DND-41 (cell line): ENCODE measurements at regions not wholly inside any gene's neighbourhood (a gene's known extent, or its start where the extent isn't known, plus 50 kb on each side); places are given as distances from the start of the nearest gene placed in this dataset.

ENCODE experiments used
- ATAC-seq: fragments of 200-7000 bp; cut with Tn5 transposase; 3 replicates; pipeline ENCODE4 v1.9.1; 2021; ENCODE audit warnings: low read depth; ENCODE audit not compliant: insufficient read depth
- DNase-seq: peaks from one replicate; pipeline ENCODE4 v3.0.0-alpha.2; 2020
- H2AFZ ChIP-seq: 2 replicates; pipeline ENCODE4 v1.6.0; 2012; ENCODE audit warnings: low read depth, low read length
- H3K27ac ChIP-seq: 2 replicates; pipeline ENCODE4 v1.5.1; 2012; ENCODE audit warnings: low read length, inconsistent platforms
- H3K27me3 ChIP-seq: fragments of 200-600 bp; sonication (generic); 2 replicates; pipeline ENCODE4 v1.6.0; 2012; ENCODE audit warnings: low read length, mild to moderate bottlenecking, inconsistent platforms; ENCODE audit not compliant: insufficient read depth, poor library complexity
- H3K36me3 ChIP-seq: 2 replicates; pipeline ENCODE4 v1.5.1; 2012; ENCODE audit warnings: low read length, inconsistent platforms; ENCODE audit not compliant: insufficient read depth
- H3K4me1 ChIP-seq: 2 replicates; pipeline ENCODE4 v1.5.1; 2012; ENCODE audit warnings: mild to moderate bottlenecking, low read length; ENCODE audit not compliant: insufficient read depth
- H3K4me2 ChIP-seq: 2 replicates; pipeline ENCODE4 v1.6.0; 2012; ENCODE audit warnings: mild to moderate bottlenecking, moderate library complexity, low read length, inconsistent platforms; ENCODE audit not compliant: insufficient read depth
- H3K4me3 ChIP-seq, 2 experiments: fragments of 200-600 bp in 1 of 2; shearing (Covaris generic) in 1 of 2; 2 replicates each; pipeline ENCODE4 v1.5.1; 2012 to 2016; ENCODE audit warnings: inconsistent platforms in 2 of 2, low read length in 2 of 2, mild to moderate bottlenecking in 2 of 2, low read depth in 1 of 2, moderate library complexity in 1 of 2
- H3K79me2 ChIP-seq: 2 replicates; pipeline ENCODE4 v1.6.0; 2012; ENCODE audit warnings: low read length, inconsistent platforms; ENCODE audit not compliant: insufficient read depth
- H3K9ac ChIP-seq: 2 replicates; pipeline ENCODE4 v1.6.0; 2012; ENCODE audit warnings: low read depth, mild to moderate bottlenecking, inconsistent platforms, low read length, moderate library complexity
- H3K9me3 ChIP-seq: 2 replicates; pipeline ENCODE4 v1.5.1; 2012; ENCODE audit warnings: low read length, moderate library complexity, mild to moderate bottlenecking, inconsistent platforms; ENCODE audit not compliant: insufficient read depth, severe bottlenecking
- H4K20me1 ChIP-seq: 2 replicates; pipeline ENCODE4 v1.6.0; 2012; ENCODE audit warnings: low read length; ENCODE audit not compliant: insufficient read depth
- EZH2 ChIP-seq: IDR thresholded peaks from 3 replicates; pipeline ENCODE4 v1.6.1; 2012; ENCODE audit warnings: borderline replicate concordance, low read depth, mild to moderate bottlenecking, moderate library complexity, low read length, inconsistent platforms; ENCODE audit not compliant: severe bottlenecking
- TF ChIP-seq, protein P1 (sequence below): IDR thresholded peaks from 2 replicates; pipeline ENCODE4 v1.5.1; 2012; ENCODE audit warnings: borderline replicate concordance, low read length, moderate library complexity, mild to moderate bottlenecking; ENCODE audit not compliant: poor library complexity, severe bottlenecking; ENCODE audit errors: extremely low read depth

DNA sequence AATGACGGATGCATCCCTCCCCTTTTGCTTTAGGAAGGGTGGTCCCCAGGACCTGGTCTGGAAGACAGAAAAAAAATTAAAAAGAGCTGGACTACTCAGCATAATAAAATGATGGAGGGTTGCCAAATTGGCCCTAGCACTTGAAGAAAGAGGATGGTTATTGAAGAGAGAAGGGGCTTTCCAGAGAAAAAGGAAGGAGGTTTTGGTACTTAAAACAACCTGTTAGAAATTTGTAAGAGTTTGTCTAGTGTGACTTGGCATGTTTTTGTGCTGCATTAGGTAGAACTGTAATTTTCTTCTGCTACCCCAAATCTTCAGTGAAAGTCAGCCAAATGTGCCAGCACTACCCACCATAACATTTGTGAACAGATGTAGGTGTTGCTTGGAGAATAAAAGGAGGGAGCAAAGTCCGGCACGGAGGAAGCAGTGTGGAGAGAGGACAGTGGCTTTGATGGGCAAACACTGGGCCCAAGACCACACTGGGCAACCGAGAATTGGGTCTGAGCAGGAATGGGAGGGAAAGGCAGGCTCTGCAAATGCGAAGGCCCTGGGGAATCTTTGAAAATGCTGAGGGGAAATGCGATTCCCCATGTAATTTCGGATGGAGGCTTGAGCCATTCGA, 160.9 kb downstream of the QRSL1 start:
- no peak overlapping the region for H3K9ac ChIP-seq
- ATAC-seq = no peak
- no peak overlapping the region for H3K27ac ChIP-seq
- H3K4me3 ChIP-seq = no peak overlapping the region
- no peaks in the 10 kb centered on the region for H3K36me3 ChIP-seq
- no peak overlapping the region for H2AFZ ChIP-seq
- no peak overlapping the region for H3K4me2 ChIP-seq
- TF ChIP-seq, protein P1, sequence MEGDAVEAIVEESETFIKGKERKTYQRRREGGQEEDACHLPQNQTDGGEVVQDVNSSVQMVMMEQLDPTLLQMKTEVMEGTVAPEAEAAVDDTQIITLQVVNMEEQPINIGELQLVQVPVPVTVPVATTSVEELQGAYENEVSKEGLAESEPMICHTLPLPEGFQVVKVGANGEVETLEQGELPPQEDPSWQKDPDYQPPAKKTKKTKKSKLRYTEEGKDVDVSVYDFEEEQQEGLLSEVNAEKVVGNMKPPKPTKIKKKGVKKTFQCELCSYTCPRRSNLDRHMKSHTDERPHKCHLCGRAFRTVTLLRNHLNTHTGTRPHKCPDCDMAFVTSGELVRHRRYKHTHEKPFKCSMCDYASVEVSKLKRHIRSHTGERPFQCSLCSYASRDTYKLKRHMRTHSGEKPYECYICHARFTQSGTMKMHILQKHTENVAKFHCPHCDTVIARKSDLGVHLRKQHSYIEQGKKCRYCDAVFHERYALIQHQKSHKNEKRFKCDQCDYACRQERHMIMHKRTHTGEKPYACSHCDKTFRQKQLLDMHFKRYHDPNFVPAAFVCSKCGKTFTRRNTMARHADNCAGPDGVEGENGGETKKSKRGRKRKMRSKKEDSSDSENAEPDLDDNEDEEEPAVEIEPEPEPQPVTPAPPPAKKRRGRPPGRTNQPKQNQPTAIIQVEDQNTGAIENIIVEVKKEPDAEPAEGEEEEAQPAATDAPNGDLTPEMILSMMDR = no peak
- TF ChIP-seq EZH2 = no peak
- no peaks in the 10 kb centered on the region for H4K20me1 ChIP-seq
- DNase-seq = no peak
- no peaks in the 10 kb centered on the region for H3K9me3 ChIP-seq
- H3K79me2 ChIP-seq = no peaks in the 10 kb centered on the region
- H3K4me1 ChIP-seq = no peaks in the 10 kb centered on the region
- H3K27me3 ChIP-seq = peaks cover 14% of the 10 kb centered on the region

DNA sequence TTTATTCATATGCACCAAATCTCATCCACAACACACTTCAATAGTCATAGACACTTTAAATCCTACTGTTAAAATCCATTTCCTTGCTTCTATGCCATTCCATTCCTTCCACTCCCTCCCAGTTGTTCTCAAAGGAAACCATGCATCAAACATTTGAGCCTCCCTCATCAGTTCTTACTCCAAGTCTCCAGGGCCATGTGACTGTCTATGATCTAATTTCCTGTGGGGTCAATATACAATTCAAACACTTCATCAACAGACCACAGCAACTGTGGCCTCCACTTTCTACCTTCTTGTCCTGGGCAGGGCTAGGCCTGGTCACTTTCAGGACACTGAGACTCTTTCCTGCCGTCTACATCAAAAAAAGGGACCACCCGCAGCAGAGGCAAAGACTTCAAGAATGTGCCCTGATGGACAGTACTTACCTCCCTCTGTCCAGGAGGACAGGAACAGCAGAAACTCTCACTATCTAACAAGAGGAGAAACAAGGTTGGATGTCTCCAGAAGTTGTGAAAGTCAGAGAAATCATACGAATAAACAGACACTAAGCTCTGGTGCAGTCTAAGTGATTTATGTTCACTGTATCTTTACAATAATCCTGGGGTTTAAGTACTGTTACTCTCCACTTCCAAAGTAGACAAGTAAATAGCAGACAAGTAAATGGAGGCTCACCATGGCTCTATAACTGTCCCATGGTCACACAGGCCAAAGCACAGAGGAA, 160.2 kb downstream of the QRSL1 start:
- Histone ChIP-seq H4K20me1 (no peaks in the 10 kb centered on the region), H3K36me3 (no peaks in the 10 kb centered on the region), H3K79me2 (no peaks in the 10 kb centered on the region), H3K4me2 (no peak overlapping the region), H3K9ac (no peak overlapping the region), H3K27me3 (peaks cover 14% of the 10 kb centered on the region), H3K4me1 (no peaks in the 10 kb centered on the region), H3K4me3 (no peak overlapping the region), H2AFZ (no peak overlapping the region), H3K9me3 (no peaks in the 10 kb centered on the region), H3K27ac (no peak overlapping the region)
- TF ChIP-seq EZH2 = no peak
- TF ChIP-seq, protein P1 = no peak
- ATAC-seq (no peak), DNase-seq (no peak)

DNA sequence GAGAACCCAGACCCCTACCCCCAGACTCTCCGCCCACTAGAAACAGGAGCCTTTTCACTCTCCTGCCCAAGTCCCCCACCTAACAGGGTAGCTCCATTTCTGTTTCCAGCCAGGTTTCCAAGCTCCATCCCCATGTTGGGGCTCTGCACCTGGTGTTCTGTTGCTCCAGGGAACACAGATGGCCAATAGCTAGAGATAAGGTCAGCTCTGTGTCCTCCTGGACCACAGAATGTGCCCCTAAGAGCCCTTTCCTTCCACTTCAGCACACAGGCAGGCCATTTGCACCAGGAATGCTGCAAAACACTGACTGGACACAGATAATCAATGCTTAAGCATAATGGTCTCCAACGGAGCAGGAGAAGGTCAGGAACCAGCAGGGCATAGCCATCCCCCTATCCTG, 159.4 kb downstream of the QRSL1 start:
- Histone ChIP-seq H4K20me1 (no peaks in the 10 kb centered on the region), H3K27ac (no peak overlapping the region), H3K4me3 (no peak overlapping the region), H2AFZ (no peak overlapping the region), H3K36me3 (no peaks in the 10 kb centered on the region), H3K79me2 (no peaks in the 10 kb centered on the region), H3K4me1 (no peaks in the 10 kb centered on the region), H3K9ac (no peak overlapping the region), H3K4me2 (no peak overlapping the region), H3K27me3 (peaks cover 10% of the 10 kb centered on the region), H3K9me3 (no peaks in the 10 kb centered on the region)
- TF ChIP-seq, protein P1 = no peak
- TF ChIP-seq EZH2 = no peak
- ATAC-seq = no peak
- DNase-seq = no peak
